ENCODE measurements at regions not wholly inside any gene's neighbourhood (a gene's known extent, or its start where the extent isn't known, plus 50 kb on each side); places are given as distances from the start of the nearest gene placed in this dataset.
A peak's percentile ranks its signal among the peaks of the same experiment; 100 is the strongest.
"Not testable (repeated sequence)": the region's sequence is repeated elsewhere in the genome, so short reads cannot be mapped to it uniquely, and the experiment has no call there.

GRCh38 chrX:3837958-3838643 lies 124.7 kb upstream of the PRKX start:
- DNase-seq (ENCODE audit: low read depth, low spot score); POLR2A ChIA-PET; H3K4me3 ChIP-seq (ENCODE audit: low read depth, low read length); CTCF ChIA-PET: not testable (repeated sequence)

GRCh38 chrX:3837211-3837610 lies 123.8 kb upstream of the PRKX start:
- CTCF ChIA-PET; H3K4me3 ChIP-seq (ENCODE audit: low read depth, low read length); POLR2A ChIA-PET; DNase-seq (ENCODE audit: low read depth, low spot score): not testable (repeated sequence)

- DNase-seq (ENCODE audit: low read depth, low spot score); POLR2A ChIA-PET; CTCF ChIA-PET; H3K4me3 ChIP-seq (ENCODE audit: low read depth, low read length): not testable (repeated sequence)
These were observed 120.5 kb upstream of the PRKX start for GRCh38 chrX:3833761-3834542.

- H3K4me3 ChIP-seq (ENCODE audit: low read depth, low read length); CTCF ChIA-PET; POLR2A ChIA-PET; DNase-seq (ENCODE audit: low read depth, low spot score): not testable (repeated sequence)
These were observed 116.6 kb upstream of the PRKX start for GRCh38 chrX:3830020-3830419.

- H3K4me3 ChIP-seq (ENCODE audit: low read depth, low read length); CTCF ChIA-PET; POLR2A ChIA-PET; DNase-seq (ENCODE audit: low read depth, low spot score): not testable (repeated sequence)
These were observed 115.6 kb upstream of the PRKX start for GRCh38 chrX:3829041-3829531.

- CTCF ChIA-PET; DNase-seq (ENCODE audit: low read depth, low spot score); POLR2A ChIA-PET: not testable (repeated sequence)
These were observed 115.1 kb upstream of the PRKX start for GRCh38 chrX:3828378-3829040.

GRCh38 chrX:3824008-3824407 lies 110.6 kb upstream of the PRKX start:
- DNase-seq (ENCODE audit: low read depth, low spot score); POLR2A ChIA-PET; H3K4me3 ChIP-seq (ENCODE audit: low read depth, low read length); CTCF ChIA-PET: not testable (repeated sequence)

More at GRCh38 chrX:3828378-3829040, 115.1 kb upstream of the PRKX start:
- H3K4me3 ChIP-seq (ENCODE audit: low read depth, low read length) = not testable (repeated sequence)

- DNase-seq (ENCODE audit: low read depth, low spot score) = peak; percentile 58
- CTCF ChIA-PET = interaction anchor here (0.7 kb wide), 1 partner anchor 172 kb away, joined by 3 read pairs; no protein-coding TSS in a partner anchor
- TF ChIP-seq CTCF (IDR thresholded peaks at IDR 0.05; ENCODE audit: insufficient read depth, low read length, missing control alignments) = no peak
- H3K4me3 ChIP-seq (ENCODE audit: low read depth, low read length) = no peak overlapping the region
- POLR2A ChIA-PET = no interaction called here
These were observed 106.7 kb upstream of the PRKX start for GRCh38 chrX:3820167-3820566.

- POLR2A ChIA-PET; DNase-seq (ENCODE audit: low read depth, low spot score); CTCF ChIA-PET; H3K4me3 ChIP-seq (ENCODE audit: low read depth, low read length): not testable (repeated sequence)
These were observed 104.0 kb upstream of the PRKX start for GRCh38 chrX:3817480-3817879.

- POLR2A ChIA-PET = no interaction called here
- CTCF ChIA-PET = no interaction called here
- peak overlapping the region; percentile 64 for H3K4me3 ChIP-seq (ENCODE audit: low read depth, low read length)
- TF ChIP-seq CTCF (IDR thresholded peaks at IDR 0.05; ENCODE audit: insufficient read depth, low read length, missing control alignments) = no peak
- DNase-seq (ENCODE audit: low read depth, low spot score) = no peak
These were observed 102.6 kb upstream of the PRKX start for GRCh38 chrX:3815896-3816664.

Data from AG04449 (cell line).